Prostate gland (tissue), 2 donors: ENCODE measurements at regions not wholly inside any gene's neighbourhood (a gene's known extent, or its start where the extent isn't known, plus 50 kb on each side); places are given as distances from the start of the nearest gene placed in this dataset.

ENCODE experiments used
- CTCF ChIP-seq, 4 experiments: fragments of 200-600 bp in 2 of 4; fragments of 450-650 bp in 2 of 4; sonication (generic) in 2 of 4; IDR thresholded peaks; 1 replicate in 3 of 4; 2 replicates in 1 of 4; pipeline ENCODE4 v1.5.1; 2016 to 2019; ENCODE audit warnings: antibody characterized with exemption in 4 of 4, mild to moderate bottlenecking in 2 of 4, moderate library complexity in 2 of 4
- POLR2A ChIP-seq: fragments of 450-650 bp; IDR thresholded peaks from one replicate; pipeline ENCODE4 v1.6.1; 2016; ENCODE audit warnings: antibody characterized with exemption, mild to moderate bottlenecking
- POLR2AphosphoS5 ChIP-seq: sonication (generic); formaldehyde crosslinking; IDR thresholded peaks from one replicate; pipeline ENCODE4 v1.6.1; 2017; ENCODE audit warnings: antibody characterized with exemption

- no peak for TF ChIP-seq POLR2A
- TF ChIP-seq CTCF (IDR thresholded peaks at IDR 0.05): no peak
- TF ChIP-seq POLR2AphosphoS5: no peak
These were observed 665.0 kb upstream of the CBLB start for GRCh38 chr3:106533788-106534160.
